A549 (cell line): ENCODE measurements at regions not wholly inside any gene's neighbourhood (a gene's known extent, or its start where the extent isn't known, plus 50 kb on each side); places are given as distances from the start of the nearest gene placed in this dataset.

Experiments used
- ATAC-seq, 2 experiments: fragments of 200-7000 bp in 1 of 2; fragments of >200 bp in 1 of 2; cut with Nextera tagmentation in 1 of 2; cut with Tn5 transposase in 1 of 2; 3 replicates each; pipeline versions ENCODE4 v1.8.0 to v1.9.1; 2018 to 2020; ENCODE audit warnings: mild to moderate bottlenecking in 1 of 2, moderate library complexity in 1 of 2
- CTCF ChIA-PET: fragments of 300-600 bp; sonication (Branson Sonifier 250); formaldehyde crosslinking; extraction: SDS; loops from one replicate; lab custom pipeline; 2021; ENCODE audit warnings: antibody characterized with exemption, inconsistent platforms; lab: Yijun Ruan, JAX
- POLR2A ChIA-PET: fragments of 350-600 bp; formaldehyde crosslinking; extraction: SDS; loops from one replicate; lab custom pipeline; 2021; ENCODE audit warnings: antibody characterized with exemption, inconsistent platforms; lab: Yijun Ruan, JAX
- DNase-seq, 2 experiments: peaks; one replicate each; pipeline versions ENCODE4 v3.0.0 to v3.0.0-alpha.2; 2011 to 2016; ENCODE audit warnings: low read depth in 1 of 2, low spot score in 1 of 2
- FAIRE-seq: peaks from 2 replicates; lab custom pipeline; 2011; peaks lifted over from hg19 to GRCh38; lab: Jason Lieb, UNC
- H3K27ac ChIP-seq, 2 experiments: fragments of >200 bp; sonication (Bioruptor Twin); formaldehyde crosslinking; 3 replicates each; pipeline ENCODE4 v1.5.1; 2016 to 2017
- H3K4me1 ChIP-seq: fragments of >200 bp; sonication (Bioruptor Twin); formaldehyde crosslinking; 3 replicates; pipeline ENCODE4 v1.6.1; 2016
- H3K4me2 ChIP-seq: fragments of >200 bp; sonication (Bioruptor Twin); formaldehyde crosslinking; 3 replicates; pipeline ENCODE4 v1.6.1; 2016
- H3K4me3 ChIP-seq: fragments of >200 bp; sonication (Bioruptor Twin); formaldehyde crosslinking; 3 replicates; pipeline ENCODE4 v1.5.1; 2016
- H3K9me3 ChIP-seq: fragments of >200 bp; sonication (Bioruptor Twin); formaldehyde crosslinking; 3 replicates; pipeline ENCODE4 v1.6.1; 2016
- BHLHE40 ChIP-seq: IDR thresholded peaks from 2 replicates; pipeline ENCODE4 v1.6.1; 2012; ENCODE audit warnings: low read depth, low read length, inconsistent platforms
- CEBPB ChIP-seq, 2 experiments: fragments of >200 bp in 1 of 2; sonication (Bioruptor Twin) in 1 of 2; formaldehyde crosslinking in 1 of 2; IDR thresholded peaks; 2 replicates each; pipeline ENCODE4 v1.6.1; 2012 to 2016
- CHD2 ChIP-seq: fragments of 150-350 bp; IDR thresholded peaks from 2 replicates; pipeline ENCODE4 v1.6.1; 2014; ENCODE audit warnings: low read length; ENCODE audit not compliant: partially characterized antibody
- CHD4 ChIP-seq: fragments of 200-600 bp; sonication (generic); IDR thresholded peaks from 2 replicates; pipeline ENCODE4 v1.6.1; 2016; ENCODE audit warnings: antibody characterized with exemption, mild to moderate bottlenecking, borderline replicate concordance
- E2F6 ChIP-seq: IDR thresholded peaks from 2 replicates; pipeline ENCODE4 v1.6.1; 2012; ENCODE audit warnings: low read depth, borderline replicate concordance
- EP300 ChIP-seq, 2 experiments: fragments of >200 bp; sonication (Bioruptor Twin); formaldehyde crosslinking; IDR thresholded peaks; 2 replicates in 1 of 2; 3 replicates in 1 of 2; pipeline ENCODE4 v1.6.1; 2016 to 2017
- GATA3 ChIP-seq: IDR thresholded peaks from 2 replicates; pipeline ENCODE4 v1.6.1; 2012; ENCODE audit warnings: borderline replicate concordance
- HES2 ChIP-seq: fragments of >200 bp; sonication (Bioruptor Twin); formaldehyde crosslinking; IDR thresholded peaks from 2 replicates; pipeline ENCODE4 v1.6.1; 2016
- HOXA7 ChIP-seq: fragments of 250-450 bp; sonication (Bioruptor Pico); IDR thresholded peaks from 2 replicates; pipeline ENCODE4 v1.5.0; 2020; ENCODE audit warnings: mild to moderate bottlenecking, moderate library complexity
- HOXB5 ChIP-seq: fragments of 250-450 bp; sonication (Bioruptor Pico); IDR thresholded peaks from 2 replicates; pipeline ENCODE4 v1.5.0; 2020; ENCODE audit warnings: mild to moderate bottlenecking, moderate library complexity
- JUN ChIP-seq, 2 experiments: fragments of >200 bp; sonication (Bioruptor Twin); formaldehyde crosslinking; IDR thresholded peaks; 2 replicates in 1 of 2; 3 replicates in 1 of 2; pipeline ENCODE4 v1.6.1; 2016 to 2017
- KDM1A ChIP-seq: fragments of 200-600 bp; sonication (generic); IDR thresholded peaks from 2 replicates; pipeline ENCODE4 v1.6.1; 2016; ENCODE audit warnings: low read depth, mild to moderate bottlenecking
- MAFK ChIP-seq: fragments of 450-650 bp; IDR thresholded peaks from 2 replicates; pipeline ENCODE4 v1.6.1; 2014; ENCODE audit not compliant: partially characterized antibody
- MAX ChIP-seq: IDR thresholded peaks from 2 replicates; pipeline ENCODE4 v1.6.1; 2012
- NPAS2 ChIP-seq: fragments of 250-450 bp; sonication (Bioruptor Pico); IDR thresholded peaks from 2 replicates; pipeline ENCODE4 v1.8.0; 2022; ENCODE audit warnings: mild to moderate bottlenecking, moderate library complexity, borderline replicate concordance
- NR3C1 ChIP-seq: fragments of >200 bp; sonication (Bioruptor Twin); formaldehyde crosslinking; IDR thresholded peaks from 3 replicates; pipeline ENCODE4 v1.6.1; 2017
- PHF8 ChIP-seq: fragments of 200-600 bp; sonication (generic); IDR thresholded peaks from 2 replicates; pipeline ENCODE4 v1.6.1; 2016; ENCODE audit warnings: low read depth, mild to moderate bottlenecking, antibody characterized with exemption, moderate library complexity, borderline replicate concordance
- POLR2AphosphoS2 ChIP-seq: conservative IDR thresholded peaks from 2 replicates; pipeline ENCODE4 v1.6.1; 2012; ENCODE audit warnings: low read length, improper control_type of control experiment, inconsistent platforms
- RAD21 ChIP-seq, 2 experiments: fragments of >200 bp in 1 of 2; sonication (Bioruptor Twin) in 1 of 2; formaldehyde crosslinking in 1 of 2; IDR thresholded peaks in 1 of 2; conservative IDR thresholded peaks in 1 of 2; 2 replicates in 1 of 2; 3 replicates in 1 of 2; pipeline ENCODE4 v1.6.1; 2012 to 2018; ENCODE audit warnings: inconsistent platforms in 1 of 2
- RARB ChIP-seq: fragments of 250-450 bp; sonication (Bioruptor Pico); IDR thresholded peaks from 2 replicates; pipeline ENCODE4 v1.8.0; 2021; ENCODE audit warnings: mild to moderate bottlenecking, moderate library complexity
- RFX5 ChIP-seq: fragments of 450-650 bp; IDR thresholded peaks from 2 replicates; pipeline ENCODE4 v1.7.1; 2014; ENCODE audit warnings: antibody characterized with exemption, mild to moderate bottlenecking, moderate library complexity
- USF2 ChIP-seq: fragments of 450-650 bp; IDR thresholded peaks from 2 replicates; pipeline ENCODE4 v1.6.1; 2014; ENCODE audit warnings: antibody characterized with exemption
- WGBS: methylation state at CpG from one replicate; pipeline ENCODE4 v1.1.6; 2017; ENCODE audit errors: missing lambda C conversion rate; 5-methylcytosine and 5-hydroxymethylcytosine counted together

GRCh38 chr4:18631586-18631985 is 610.0 kb upstream of the LCORL start:
- TF ChIP-seq BHLHE40 = no peak
- TF ChIP-seq USF2 = no peak
- TF ChIP-seq NR3C1 = no peak
- no peak for TF ChIP-seq E2F6
- no peak for TF ChIP-seq HOXB5 (CRISPR knock-in tag)
- TF ChIP-seq CHD4 = no peak
- TF ChIP-seq CHD2 = no peak
- no peak for TF ChIP-seq MAX
- no peak for TF ChIP-seq EP300 (IDR thresholded peaks at IDR 0.05)
- TF ChIP-seq RARB (CRISPR knock-in tag) = no peak
- no peak for TF ChIP-seq HOXA7 (CRISPR knock-in tag)
- TF ChIP-seq CEBPB (IDR thresholded peaks at IDR 0.05) = no peak
- no peak for TF ChIP-seq NPAS2
- TF ChIP-seq KDM1A = no peak
- TF ChIP-seq RFX5 = no peak
- TF ChIP-seq RAD21 (conservative IDR thresholded peaks at IDR 0.05 in 1 of 2, IDR thresholded peaks at IDR 0.05 in 1 of 2) = no peak
- TF ChIP-seq PHF8 = no peak
- no peak for FAIRE-seq
- CTCF ChIA-PET = no interaction called here
- H3K4me2 ChIP-seq = no peak overlapping the region
- H3K4me3 ChIP-seq = no peak overlapping the region
- H3K9me3 ChIP-seq = no peaks in the 10 kb centered on the region
- no peaks in the 10 kb centered on the region for H3K4me1 ChIP-seq
- POLR2A ChIA-PET = no interaction called here
- no peak for ATAC-seq
- no peak for DNase-seq
- H3K27ac ChIP-seq = no peak overlapping the region

- POLR2A ChIA-PET = no interaction called here
- CTCF ChIA-PET = no interaction called here
- 13% methylated on average over 1 of the region's 29 CpGs for WGBS
Observed at GRCh38 chr4:18630218-18631110, 608.9 kb upstream of the LCORL start.

GRCh38 chr4:18627447-18628005 is 606.0 kb upstream of the LCORL start:
- ATAC-seq = no peak
- no peak for DNase-seq
- Histone ChIP-seq H3K4me2 (no peak overlapping the region), H3K4me1 (no peaks in the 10 kb centered on the region), H3K4me3 (no peak overlapping the region), H3K9me3 (no peaks in the 10 kb centered on the region), H3K27ac (no peak overlapping the region)
- POLR2A ChIA-PET = no interaction called here
- WGBS = 31% methylated on average over 2 of the region's 2 CpGs
- no peak for FAIRE-seq
- TF ChIP-seq JUN (IDR thresholded peaks at IDR 0.05) = no peak
- CTCF ChIA-PET = no interaction called here

More at GRCh38 chr4:18630218-18631110, 608.9 kb upstream of the LCORL start:
- H3K4me3 ChIP-seq = no peak overlapping the region
- TF ChIP-seq POLR2AphosphoS2 (no peak), GATA3 (no peak), MAFK (peak; percentile 44), HES2 (no peak), NR3C1 (no peak)
- FAIRE-seq (no peak), DNase-seq (no peak), ATAC-seq (no peak)
- no peak overlapping the region for H3K4me2 ChIP-seq
- H3K4me1 ChIP-seq = no peaks in the 10 kb centered on the region
- H3K27ac ChIP-seq = no peak overlapping the region
- no peaks in the 10 kb centered on the region for H3K9me3 ChIP-seq
